Mucosa of gallbladder (tissue), 1 donor: ENCODE measurements at regions not wholly inside any gene's neighbourhood (a gene's known extent, or its start where the extent isn't known, plus 50 kb on each side); places are given as distances from the start of the nearest gene placed in this dataset.

Source experiments
- DNase-seq: peaks from one replicate; pipeline ENCODE4 v3.0.0-alpha.2; 2020; ENCODE audit warnings: low spot score
- donor health status: DM: no; HTN: no; CAD: no.

DNA sequence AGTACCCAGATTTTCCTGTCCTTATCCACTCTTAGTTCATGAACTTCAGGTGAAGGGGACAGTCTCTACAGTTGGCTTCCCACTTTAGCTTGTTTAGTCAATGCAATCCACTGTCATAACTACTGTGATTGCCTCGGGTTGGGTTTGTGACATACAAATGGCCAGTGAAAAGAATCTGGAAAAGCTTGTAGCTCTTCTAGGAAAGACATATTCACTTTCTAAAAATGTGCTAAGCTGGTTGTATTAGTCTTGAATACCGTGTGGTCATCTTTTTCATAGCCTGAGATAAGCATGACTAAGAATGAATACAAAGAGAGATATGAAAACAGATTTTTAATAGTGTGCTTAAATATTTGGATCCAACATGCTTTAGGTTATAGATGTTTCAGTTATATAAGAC is 1443.5 kb upstream of the IGFBP7 start:
- no peak for DNase-seq

DNA sequence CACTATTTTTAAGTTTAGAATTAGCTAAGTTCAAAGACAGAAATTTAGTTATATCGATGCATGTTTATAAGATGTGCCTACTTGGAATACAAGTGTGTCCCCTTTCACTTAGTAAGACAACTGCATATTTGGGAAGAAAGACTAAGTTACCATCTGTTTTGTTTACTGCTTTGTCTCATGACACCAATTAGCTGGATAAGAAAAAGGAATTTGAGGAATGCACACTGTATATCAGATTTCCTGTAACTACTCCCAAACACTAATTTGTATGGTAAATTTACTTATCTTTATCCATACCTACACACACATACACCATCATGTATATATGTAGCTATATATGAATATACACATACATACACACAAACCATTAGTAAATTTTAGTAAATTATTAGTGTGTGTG is 1442.8 kb upstream of the IGFBP7 start:
- no peak for DNase-seq

DNA sequence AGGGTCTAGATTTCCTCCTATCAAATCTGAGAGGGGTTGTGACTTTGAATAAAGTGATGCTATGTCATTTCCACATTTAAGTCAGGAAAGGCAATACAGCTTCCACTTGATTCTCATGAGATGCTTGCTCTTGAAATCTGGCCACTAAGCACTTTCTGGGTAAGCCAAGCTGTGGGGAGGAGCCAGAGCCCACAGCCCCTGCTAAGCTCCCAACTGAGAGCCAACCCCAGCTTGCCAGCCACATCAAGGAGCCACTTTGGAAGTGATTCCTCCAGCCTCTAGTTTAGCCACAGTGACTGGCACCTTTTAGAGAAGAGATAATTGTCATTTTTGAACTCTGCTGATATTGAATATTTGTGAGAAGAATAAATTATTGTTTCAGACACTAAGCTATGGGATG is 1441.5 kb upstream of the IGFBP7 start:
- no peak for DNase-seq

DNA sequence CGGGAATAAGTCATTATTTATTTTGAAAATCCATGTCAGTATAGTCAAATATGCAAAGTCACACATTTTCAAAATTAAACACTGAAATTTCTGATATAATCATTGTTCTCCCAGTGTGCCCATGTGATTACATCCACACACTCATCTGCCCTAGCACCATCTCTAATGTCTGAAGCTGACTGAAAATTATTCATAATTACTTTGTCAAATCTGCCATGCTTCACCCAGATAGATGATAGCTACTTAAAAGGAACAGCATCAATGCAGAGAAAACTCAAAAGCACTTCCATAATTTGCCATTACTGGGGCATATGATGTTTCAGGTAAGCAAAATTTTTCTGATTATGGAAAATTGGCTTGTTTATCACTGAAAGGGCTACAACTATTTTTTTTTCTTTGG is 1433.3 kb upstream of the IGFBP7 start:
- DNase-seq, result no peak

DNA sequence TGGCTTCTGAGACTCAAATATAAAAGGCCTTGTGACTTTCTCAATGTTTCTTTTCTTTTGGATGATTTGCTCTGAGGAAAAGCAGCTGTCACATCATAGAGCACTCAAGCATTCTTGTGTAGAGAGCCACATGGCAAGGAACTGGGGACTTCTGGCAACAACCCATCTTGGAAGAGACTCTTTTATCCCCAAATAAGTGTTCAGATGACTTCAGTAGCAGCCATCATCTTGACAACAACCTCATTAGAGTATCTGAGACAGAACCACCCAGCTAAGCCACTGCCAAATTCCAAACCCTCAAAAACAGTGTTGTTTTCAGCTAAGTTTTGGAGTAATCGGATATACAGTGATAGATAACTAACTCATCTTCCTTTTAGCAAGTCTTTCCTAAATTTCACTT is 1431.7 kb upstream of the IGFBP7 start:
- no peak for DNase-seq

DNA sequence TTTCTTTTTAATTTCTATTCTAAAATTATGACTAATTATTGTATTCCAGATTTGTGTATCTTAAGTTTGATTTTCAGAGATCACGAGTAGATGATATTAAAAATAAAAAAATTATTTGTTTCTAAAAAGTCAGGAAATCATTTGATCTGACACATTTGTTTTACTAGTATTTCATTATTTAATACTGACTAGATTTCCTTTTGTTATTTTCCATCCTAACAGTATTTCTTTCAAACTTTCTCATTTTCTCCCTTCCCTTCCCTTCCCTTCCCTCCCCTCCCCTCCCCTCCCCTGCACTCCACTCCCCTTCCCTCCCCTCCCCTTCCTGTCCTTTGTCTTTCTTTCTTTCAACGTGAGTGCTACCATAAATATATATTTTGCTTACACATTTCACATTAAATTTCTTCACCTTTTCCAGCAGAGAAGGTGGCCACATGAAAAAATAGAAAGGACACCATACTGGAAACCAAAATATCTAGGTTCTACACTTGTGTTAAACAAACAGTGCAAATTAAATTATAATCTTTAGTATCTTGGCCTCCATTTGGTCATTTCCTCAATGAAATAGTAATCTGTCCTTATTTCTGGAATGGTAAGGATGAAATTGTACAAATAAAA is 1412.7 kb upstream of the IGFBP7 start:
- no peak for DNase-seq

DNA sequence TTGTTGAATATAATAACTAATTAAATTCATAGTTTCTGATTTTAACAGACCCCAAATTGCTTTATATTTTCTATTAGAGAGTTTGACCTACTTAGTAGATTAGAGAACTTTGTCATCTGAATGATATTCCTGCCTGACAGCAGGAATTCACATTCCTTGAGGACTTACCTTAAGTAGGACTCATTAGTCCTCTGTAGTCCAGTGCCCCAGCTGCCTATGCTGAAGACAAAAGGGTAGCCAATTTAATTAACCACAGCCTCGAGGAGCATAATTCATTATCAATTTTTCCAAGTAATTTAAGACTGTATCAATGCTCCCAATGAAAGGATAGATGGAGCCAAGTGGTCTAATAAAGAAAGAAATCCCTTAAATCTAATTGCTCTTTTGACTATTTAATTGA is 1405.0 kb upstream of the IGFBP7 start:
- no peak for DNase-seq

DNA sequence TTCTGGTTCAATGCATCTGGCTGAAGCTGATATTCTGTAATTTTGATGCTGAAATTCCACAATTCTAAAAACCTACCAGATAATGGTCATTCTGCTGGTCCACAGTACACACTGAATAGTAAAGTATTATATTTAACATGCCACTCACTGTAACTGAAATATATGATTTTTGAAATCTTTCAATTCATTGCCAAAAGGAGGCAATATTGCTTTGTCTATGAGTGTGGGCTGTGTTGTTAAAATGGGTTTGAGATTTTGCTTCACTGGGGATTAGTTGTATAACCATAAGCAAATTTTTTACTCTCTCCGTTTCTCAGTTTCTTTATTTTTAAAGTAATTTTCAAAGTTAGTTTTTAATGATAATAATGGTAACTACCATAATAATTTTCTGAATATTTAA is 1404.1 kb upstream of the IGFBP7 start:
- DNase-seq, result no peak

DNA sequence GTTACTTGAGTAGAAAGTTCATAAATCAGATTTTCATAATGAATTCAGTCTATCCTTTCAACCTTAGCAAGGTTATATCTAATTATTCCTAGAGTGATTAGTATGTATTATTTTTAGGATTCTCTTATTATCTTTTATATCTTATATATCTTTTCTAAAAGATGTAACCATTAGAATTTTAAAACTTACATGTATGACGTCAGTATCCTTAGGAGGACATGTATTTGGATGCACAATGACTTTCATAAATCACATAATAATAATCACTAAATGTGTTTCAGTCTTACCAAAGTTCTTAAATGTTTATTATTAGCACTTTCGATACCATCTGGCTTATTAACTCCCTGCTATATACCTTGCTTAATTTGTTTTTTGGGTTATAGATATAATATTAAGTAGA is 1400.5 kb upstream of the IGFBP7 start:
- no peak for DNase-seq

DNA sequence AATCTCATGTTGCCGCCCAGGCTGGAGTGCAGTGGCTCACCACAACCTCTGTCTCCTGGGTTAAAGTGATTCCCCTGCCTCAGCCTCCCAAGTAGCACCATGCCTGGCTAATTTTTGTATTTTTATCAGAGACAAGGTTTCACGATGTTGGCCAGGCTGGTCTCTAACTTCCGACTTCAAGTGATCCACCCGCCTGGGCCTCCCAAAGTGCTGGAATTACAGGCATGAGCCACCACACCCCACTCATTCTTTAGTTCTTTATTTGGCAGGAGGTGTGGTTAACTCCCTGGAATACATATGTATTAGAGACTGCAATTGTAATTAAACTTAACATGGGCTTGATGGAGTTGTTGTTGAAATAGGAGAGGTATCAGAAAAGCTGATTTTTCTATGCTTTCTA is 1396.9 kb upstream of the IGFBP7 start:
- no peak for DNase-seq

DNA sequence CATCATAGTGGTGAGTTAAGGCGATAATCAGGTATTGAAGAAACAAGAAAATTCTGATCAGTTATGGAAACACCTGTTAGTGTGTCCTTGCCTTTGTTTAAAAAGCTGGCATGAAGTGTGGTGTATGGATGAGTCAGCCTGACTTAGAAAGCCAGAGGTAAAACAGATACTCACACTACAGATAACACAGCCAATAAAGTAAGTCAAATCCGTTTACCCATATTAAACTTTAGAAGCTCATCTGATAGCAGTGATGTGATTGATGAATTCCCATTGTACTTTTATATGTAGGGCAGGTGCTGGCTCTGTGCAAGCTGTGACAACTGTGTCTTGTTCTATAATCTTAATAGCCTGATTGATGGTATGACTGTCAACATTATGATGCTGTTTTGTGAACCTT is 1392.7 kb upstream of the IGFBP7 start:
- no peak for DNase-seq

DNA sequence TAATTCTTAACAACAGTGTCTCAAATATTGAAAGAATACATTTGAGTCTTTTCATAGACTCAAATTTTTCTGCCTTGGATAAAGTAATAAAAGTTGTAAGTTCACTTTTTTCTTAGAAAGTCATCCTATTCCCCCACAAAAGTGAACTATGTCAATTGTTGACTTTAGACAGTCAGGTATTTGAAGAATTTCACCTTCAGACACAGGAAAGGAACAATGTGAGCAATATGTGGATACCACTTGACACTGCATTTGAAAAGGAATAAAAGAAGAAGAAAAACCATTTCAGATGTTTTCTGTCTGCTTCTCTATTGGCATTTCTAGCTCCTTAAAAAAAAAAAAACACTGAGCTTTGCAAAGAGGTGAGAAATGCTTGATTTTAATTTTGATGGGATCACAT is 1389.0 kb upstream of the IGFBP7 start:
- no peak for DNase-seq

DNA sequence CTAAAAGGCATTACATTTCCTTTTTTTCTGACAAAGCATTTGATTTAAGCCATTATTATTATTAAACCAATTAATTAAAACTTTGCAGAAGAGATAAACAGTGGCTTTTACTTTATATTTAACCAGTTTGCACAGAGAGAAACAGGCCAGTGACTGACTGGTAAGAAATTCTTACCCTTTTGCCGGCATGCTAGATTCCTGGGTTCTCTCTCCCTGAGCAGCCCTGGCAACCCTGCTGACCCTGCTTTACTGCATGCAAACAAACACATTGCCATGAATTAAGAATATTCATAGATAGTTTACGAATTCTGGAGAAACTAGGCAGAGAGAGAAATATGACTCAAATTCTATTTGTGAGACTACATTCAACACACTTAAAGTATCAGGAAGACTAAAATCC is 1381.4 kb upstream of the IGFBP7 start:
- DNase-seq, result no peak

DNA sequence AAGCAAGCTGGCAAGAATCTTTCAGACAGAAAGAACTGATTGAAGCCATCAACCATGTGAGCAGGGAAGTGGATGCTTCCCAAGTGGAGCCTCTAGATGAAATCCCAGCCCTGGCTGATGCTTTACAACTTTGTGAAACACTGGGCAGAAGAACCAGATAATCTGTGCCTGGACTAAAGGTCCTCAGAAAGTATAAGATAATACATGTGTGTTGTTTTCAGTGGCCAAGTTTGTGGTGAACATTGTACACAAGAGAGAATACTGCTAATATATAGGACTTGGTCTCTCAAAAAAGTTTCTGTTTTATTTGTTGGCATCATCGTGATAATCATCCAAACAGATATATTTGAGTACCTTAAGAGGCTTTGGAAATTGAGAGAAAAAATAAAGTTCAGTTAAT is 1367.8 kb upstream of the IGFBP7 start:
- DNase-seq, result no peak

DNA sequence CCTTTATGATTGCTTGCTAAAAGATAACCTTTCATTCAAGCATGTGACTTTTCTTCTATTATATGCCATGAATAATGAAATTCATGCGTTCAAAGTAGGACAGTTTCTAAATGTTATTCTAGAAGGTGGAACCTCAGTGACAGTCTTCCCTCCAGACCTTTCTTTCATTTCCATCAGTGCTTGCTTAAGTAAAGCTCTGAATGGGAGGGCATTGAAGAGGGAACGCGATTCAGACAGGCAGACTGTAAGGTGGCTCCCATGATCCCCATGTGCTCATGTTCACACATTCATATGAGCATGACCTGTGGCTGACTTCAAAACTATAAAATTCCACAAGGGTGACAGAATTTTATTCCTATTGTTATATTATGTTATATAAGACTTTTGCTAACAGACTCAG is 1367.3 kb upstream of the IGFBP7 start:
- no peak for DNase-seq

DNA sequence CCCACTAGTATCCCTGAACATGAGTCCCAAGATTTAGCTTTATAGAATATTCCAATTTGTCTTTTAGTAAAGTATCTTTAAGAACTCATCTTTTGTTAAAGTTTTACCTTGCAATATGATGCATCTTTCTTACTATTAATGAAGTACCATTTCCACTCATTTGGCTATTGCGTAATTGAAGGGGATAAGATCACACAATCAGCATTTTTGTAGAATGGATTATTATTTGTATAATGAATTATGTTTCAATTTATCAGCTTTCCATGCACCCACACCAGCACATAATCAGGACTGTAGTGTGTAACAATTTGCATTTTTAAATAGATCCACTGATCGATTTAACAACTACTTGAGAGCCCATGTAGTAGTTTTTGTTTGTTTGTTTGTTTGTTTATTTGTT is 1364.9 kb upstream of the IGFBP7 start:
- DNase-seq, result no peak

DNA sequence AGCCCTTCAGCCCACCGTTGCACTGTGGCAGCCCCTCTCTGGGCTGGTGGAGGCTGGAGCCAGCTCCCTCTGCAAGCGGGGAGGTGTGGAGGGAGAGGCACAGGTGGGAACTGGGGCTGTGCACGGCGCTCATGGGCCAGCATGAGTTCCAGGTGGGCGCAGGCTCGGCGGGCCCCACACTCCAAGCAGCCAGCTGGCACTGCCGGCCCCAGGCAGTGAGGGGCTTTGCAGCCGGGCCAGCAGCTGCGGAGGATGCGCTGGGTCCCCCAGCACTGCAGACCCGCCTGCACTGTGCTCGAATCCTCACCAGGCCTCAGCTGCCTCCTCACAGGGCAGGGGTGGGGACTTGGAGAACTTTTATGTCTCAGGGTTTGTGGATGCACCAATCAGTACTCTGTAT is 1354.8 kb upstream of the IGFBP7 start:
- DNase-seq, result no peak

DNA sequence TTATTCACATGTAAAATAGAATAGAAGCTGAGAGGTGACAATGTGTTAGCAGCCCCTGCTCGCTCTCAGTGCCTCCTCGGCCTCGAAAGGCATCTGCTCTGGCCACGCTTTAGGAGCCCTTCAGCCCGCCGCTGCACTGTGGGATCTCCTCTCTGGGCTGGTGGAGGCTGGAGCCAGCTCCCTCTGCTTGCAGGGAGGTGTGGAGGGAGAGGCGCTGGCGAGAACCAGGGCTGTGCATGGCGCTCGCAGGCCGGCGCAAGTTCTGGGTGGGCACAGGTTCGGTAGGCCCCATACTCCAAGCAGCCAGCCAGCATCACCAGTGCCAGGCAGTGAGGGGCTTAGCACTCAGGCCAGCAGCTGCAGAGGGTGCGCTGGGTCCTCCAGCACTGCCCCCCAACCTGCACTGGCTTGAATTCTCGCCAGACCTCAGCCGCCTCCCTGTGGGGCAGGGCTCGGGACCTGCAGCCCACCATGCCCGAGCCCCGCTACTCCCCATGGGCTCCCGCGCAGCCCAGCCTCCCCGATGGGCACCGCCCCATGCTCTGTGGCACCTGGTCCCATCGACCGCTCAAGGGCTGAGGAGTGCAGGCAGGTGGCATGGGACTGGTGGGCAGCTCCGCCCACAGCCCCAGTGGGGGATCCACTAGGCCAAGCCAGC is 1346.7 kb upstream of the IGFBP7 start:
- no peak for DNase-seq

DNA sequence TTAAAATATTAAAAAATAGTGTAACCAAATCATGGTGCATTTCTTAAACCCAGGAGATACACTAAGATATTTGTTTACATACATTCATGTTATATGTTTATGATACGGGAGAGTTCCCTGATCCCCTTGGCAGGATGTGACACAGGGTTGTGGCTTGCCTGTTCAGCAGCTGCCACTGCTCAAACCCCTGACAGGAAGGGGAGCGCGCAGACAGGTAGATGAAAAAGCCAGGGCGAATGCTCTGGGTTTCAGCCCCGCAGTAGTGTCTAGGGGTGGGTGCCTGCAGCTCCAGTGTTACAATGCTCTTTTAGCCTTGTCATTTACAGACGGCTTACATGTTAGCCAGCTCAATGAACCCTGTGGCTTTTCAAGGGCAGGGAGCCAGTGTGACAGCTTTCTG is 1343.8 kb upstream of the IGFBP7 start:
- no peak for DNase-seq

DNA sequence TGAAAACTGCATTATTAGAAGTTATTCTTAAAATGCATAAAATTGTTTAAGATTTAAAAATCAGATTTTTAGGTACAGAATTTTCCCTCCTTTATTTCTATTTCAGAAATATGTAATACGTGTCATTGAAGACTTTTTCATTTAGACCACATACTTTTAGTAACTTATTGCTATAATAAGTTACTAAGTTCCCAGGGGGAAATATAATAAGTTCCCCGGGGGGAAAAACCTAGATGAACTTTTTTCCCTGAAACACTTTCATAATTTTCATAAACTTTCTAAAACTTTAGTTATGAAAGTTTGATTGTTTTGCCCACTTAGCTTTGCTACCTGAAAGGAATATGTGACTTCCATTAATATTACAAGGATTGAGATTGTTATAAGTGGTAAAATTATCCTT is 1341.5 kb upstream of the IGFBP7 start:
- DNase-seq, result no peak

DNA sequence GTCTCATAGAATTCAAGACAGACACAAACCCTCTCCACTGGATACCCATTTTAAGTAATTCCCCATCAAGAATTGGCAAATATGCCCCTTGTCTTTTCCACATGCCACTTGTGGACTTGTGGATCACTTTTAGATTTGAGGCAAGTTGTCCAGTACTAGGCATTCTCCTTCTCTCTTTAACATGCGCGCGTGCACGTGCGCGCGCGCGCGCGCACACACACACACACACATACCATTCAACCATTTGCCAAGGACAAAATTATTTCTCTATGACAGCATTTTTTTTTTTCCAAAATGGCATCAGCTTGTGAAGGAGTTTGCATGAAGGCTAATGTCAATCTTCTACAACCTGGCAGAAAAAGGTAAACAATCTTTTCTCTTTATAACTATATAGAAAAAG is 1325.7 kb upstream of the IGFBP7 start:
- no peak for DNase-seq

DNA sequence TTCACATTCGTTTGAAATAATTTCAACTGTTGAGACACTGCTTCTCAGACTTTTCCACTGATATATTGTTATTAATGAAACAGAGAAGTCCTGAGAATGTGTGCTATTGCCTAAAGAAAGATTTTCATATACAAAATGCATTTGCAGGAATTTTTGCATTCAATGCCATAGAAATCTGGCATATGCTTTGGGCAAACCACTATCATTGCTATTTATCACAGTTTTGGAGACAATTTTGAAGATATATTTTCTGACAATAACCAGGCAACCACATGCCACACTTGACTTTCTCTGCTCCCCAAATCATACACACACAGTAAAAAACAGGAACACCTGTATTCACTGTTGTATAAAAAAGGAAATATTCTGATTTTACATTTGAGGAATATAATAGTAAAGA is 1303.7 kb upstream of the IGFBP7 start:
- no peak for DNase-seq

DNA sequence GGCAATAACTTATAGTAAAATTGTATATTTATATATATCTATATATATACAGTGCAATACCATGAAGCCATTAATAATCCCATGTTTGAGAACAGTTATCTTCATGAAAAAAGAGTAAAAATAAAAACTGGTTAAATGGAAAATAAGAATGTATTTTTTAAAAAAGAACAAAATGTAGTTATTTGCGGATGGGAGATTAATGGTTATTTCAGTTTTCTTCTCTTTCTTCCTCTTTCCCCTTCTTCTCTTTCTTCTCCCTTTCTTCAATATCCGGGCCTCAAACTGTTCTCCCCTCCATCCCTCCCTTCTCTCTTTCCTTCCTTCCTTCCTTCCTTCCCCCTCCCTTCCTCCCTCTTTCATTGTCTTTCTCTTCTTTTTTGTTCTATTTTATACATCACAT is 1301.7 kb upstream of the IGFBP7 start:
- DNase-seq, result no peak

DNA sequence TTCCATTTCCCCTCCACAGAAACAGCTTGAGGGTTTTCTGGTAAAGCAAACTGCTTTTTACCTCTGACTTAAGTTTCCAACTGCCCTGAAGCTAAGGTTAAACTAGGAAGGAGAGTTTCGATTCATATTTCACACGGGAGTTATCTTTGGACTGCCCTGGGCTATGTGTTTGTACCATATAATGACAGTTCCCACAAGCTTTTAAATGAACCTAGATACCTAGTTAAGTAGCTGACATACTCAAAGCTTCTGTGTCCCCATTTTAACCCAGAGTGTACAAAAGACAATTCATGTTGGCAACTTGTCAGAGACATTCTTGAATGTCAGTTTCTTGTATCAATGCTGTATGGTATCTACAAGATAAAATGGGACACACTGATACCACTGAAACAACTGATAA is 1296.6 kb upstream of the IGFBP7 start:
- DNase-seq, result no peak
